Endodermal cell (in vitro differentiated cells): ENCODE measurements at regions not wholly inside any gene's neighbourhood (a gene's known extent, or its start where the extent isn't known, plus 50 kb on each side); places are given as distances from the start of the nearest gene placed in this dataset.
A peak's percentile ranks its signal among the peaks of the same experiment; 100 is the strongest.

Source experiments
- DNase-seq: peaks from one replicate; pipeline ENCODE4 v3.0.0-alpha.2; 2017
- H3K27ac ChIP-seq: 2 replicates; pipeline ENCODE4 v1.5.1; 2013; ENCODE audit warnings: mild to moderate bottlenecking, low read depth, low read length, moderate library complexity
- H3K27me3 ChIP-seq: 2 replicates; pipeline ENCODE4 v1.6.1; 2013; ENCODE audit warnings: mild to moderate bottlenecking, low read length, moderate library complexity; ENCODE audit not compliant: insufficient read depth, control insufficient read depth, poor library complexity, severe bottlenecking
- H3K36me3 ChIP-seq: 2 replicates; pipeline ENCODE4 v1.7.0; 2013; ENCODE audit warnings: mild to moderate bottlenecking, low read length, moderate library complexity; ENCODE audit not compliant: control insufficient read depth, insufficient read depth
- H3K4me1 ChIP-seq: one replicate; pipeline ENCODE4 v1.7.0; 2013; ENCODE audit warnings: low read length; ENCODE audit not compliant: control insufficient read depth, insufficient read depth
- H3K4me3 ChIP-seq: 2 replicates; pipeline ENCODE4 v1.5.1; 2013; ENCODE audit warnings: mild to moderate bottlenecking, low read length, moderate library complexity
- H3K9ac ChIP-seq: 2 replicates; pipeline ENCODE4 v1.6.1; 2013; ENCODE audit warnings: mild to moderate bottlenecking, low read length, moderate library complexity; ENCODE audit not compliant: poor library complexity, severe bottlenecking; ENCODE audit errors: extremely low read depth
- H3K9me3 ChIP-seq: 2 replicates; pipeline ENCODE4 v1.6.1; 2013; ENCODE audit warnings: mild to moderate bottlenecking, low read length, moderate library complexity; ENCODE audit not compliant: control insufficient read depth
- H3K27ac Mint-ChIP-seq: 2 replicates; pipeline ENCODE4 v1.8.0; 2020; ENCODE audit warnings: mixed read lengths
- H3K27me3 Mint-ChIP-seq: 2 replicates; pipeline ENCODE4 v1.8.0; 2021; ENCODE audit warnings: mild to moderate bottlenecking, mixed read lengths; ENCODE audit not compliant: insufficient read depth
- H3K36me3 Mint-ChIP-seq: 2 replicates; pipeline ENCODE4 v1.8.0; 2020; ENCODE audit warnings: low read depth, mixed read lengths
- H3K4me1 Mint-ChIP-seq: 2 replicates; pipeline ENCODE4 v1.8.0; 2020; ENCODE audit warnings: mixed read lengths
- H3K4me3 Mint-ChIP-seq: 2 replicates; pipeline ENCODE4 v1.8.0; 2020; ENCODE audit warnings: mild to moderate bottlenecking, moderate library complexity, mixed read lengths
- H3K9me3 Mint-ChIP-seq: 2 replicates; pipeline ENCODE4 v1.8.0; 2020; ENCODE audit warnings: mild to moderate bottlenecking, mixed read lengths
- WGBS, 2 experiments: methylation state at CpG; one replicate each; pipeline versions ENCODE4 v1.1.5 to v1.1.7; 2013; ENCODE audit warnings: missing lambda C conversion rate in 2 of 2, mixed read lengths in 1 of 2; ENCODE audit not compliant: insufficient coverage in 1 of 2, insufficient read length in 1 of 2; 5-methylcytosine and 5-hydroxymethylcytosine counted together
- TF ChIP-seq, protein P1 (sequence below): fragments of 200-600 bp; sonication (generic); conservative IDR thresholded peaks from 2 replicates; pipeline ENCODE4 v1.5.0; 2021; ENCODE audit warnings: antibody characterized with exemption, mild to moderate bottlenecking

DNA sequence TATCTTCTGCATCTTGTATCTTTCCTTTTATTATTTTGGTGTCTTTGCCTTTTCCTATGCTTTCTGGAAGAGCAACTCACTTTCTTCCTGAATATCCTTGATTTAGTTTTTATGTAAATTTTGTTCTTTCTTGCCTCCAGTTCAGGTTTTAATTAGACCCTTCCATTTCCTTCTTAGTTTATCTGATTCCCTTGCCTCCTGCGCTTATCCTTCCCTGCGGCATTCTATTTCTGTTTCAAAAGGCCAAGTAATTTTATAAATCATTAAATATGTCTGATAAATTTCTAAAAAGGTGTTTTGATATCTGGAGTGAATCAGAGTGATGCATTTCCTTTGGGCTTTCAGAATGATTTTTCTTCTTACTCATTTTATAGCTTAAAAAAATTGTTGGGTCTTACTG, 167.7 kb upstream of the WDR11 start:
- no peak for DNase-seq
- peaks cover 13% of the 10 kb centered on the region for H3K4me1 ChIP-seq
- no peak overlapping the region for H3K4me3 Mint-ChIP-seq
- H3K27me3 ChIP-seq, result no peaks in the 10 kb centered on the region
- no peaks in the 10 kb centered on the region for H3K36me3 ChIP-seq
- H3K27ac Mint-ChIP-seq, result no peak overlapping the region
- no peak overlapping the region for H3K9ac ChIP-seq
- H3K27ac ChIP-seq, result no peak overlapping the region
- no peak overlapping the region for H3K4me3 ChIP-seq
- H3K27me3 Mint-ChIP-seq, result no peaks in the 10 kb centered on the region
- WGBS, 2 experiments, result no CpG with 5 or more reads among the region's 2 CpGs
- H3K9me3 ChIP-seq, result no peaks in the 10 kb centered on the region
- TF ChIP-seq, protein P1, sequence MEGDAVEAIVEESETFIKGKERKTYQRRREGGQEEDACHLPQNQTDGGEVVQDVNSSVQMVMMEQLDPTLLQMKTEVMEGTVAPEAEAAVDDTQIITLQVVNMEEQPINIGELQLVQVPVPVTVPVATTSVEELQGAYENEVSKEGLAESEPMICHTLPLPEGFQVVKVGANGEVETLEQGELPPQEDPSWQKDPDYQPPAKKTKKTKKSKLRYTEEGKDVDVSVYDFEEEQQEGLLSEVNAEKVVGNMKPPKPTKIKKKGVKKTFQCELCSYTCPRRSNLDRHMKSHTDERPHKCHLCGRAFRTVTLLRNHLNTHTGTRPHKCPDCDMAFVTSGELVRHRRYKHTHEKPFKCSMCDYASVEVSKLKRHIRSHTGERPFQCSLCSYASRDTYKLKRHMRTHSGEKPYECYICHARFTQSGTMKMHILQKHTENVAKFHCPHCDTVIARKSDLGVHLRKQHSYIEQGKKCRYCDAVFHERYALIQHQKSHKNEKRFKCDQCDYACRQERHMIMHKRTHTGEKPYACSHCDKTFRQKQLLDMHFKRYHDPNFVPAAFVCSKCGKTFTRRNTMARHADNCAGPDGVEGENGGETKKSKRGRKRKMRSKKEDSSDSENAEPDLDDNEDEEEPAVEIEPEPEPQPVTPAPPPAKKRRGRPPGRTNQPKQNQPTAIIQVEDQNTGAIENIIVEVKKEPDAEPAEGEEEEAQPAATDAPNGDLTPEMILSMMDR, result no peak
- H3K4me1 Mint-ChIP-seq, result peaks cover 26% of the 10 kb centered on the region
- no peaks in the 10 kb centered on the region for H3K36me3 Mint-ChIP-seq
- H3K9me3 Mint-ChIP-seq, result peaks cover under 1% of the 10 kb centered on the region

DNA sequence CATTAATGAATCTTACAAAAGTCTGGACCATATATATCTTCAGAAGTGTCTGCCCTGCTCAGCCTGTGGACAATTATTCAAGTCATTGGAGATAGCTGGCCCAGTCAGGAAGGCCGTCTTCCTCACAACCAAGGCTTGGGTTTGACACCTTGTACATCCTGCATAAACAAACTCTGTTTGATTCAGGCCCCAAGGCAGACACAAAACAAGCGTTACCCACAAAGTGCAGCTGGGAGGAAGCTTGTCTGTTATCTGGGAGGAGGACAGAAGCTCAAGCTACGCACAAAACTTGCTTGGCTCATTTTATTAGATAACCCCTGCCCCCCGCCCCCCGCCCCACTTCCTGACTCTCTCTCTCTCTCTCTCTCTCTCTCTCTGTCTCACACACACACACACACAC, 166.9 kb upstream of the WDR11 start:
- H3K4me3 ChIP-seq, result no peak overlapping the region
- H3K4me1 ChIP-seq, result peaks cover 13% of the 10 kb centered on the region
- no peaks in the 10 kb centered on the region for H3K9me3 ChIP-seq
- no peak overlapping the region for H3K9ac ChIP-seq
- Mint-ChIP-seq H3K36me3 (no peaks in the 10 kb centered on the region), H3K27ac (no peak overlapping the region), H3K9me3 (no peaks in the 10 kb centered on the region), H3K4me1 (peaks cover 26% of the 10 kb centered on the region), H3K4me3 (no peak overlapping the region), H3K27me3 (no peaks in the 10 kb centered on the region)
- H3K27ac ChIP-seq, result no peak overlapping the region
- 79% methylated on average over 3 of the region's 5 CpGs; no CpG with 5 or more reads in 1 of the 2 experiments for WGBS, 2 experiments
- TF ChIP-seq, protein P1, result no peak
- no peaks in the 10 kb centered on the region for H3K27me3 ChIP-seq
- H3K36me3 ChIP-seq, result no peaks in the 10 kb centered on the region
- no peak for DNase-seq

DNA sequence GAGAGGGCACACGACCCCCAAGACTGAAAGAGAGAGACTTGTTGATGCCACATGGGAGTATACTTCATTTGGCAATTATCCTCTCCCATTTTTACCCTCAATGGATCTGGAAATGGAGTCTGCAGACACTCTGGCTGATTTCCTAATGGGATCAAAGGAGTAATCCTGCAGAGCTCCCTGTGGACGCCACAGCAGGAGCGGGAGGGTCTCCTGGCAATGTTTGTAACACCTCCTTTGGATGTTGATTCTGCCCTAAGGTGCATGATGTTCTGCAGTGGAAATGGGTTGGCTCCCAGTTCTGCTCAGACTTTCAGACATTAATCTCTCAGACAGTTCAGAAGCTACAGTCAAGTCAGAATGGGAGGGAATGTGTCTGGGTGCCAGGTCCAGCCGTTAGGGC, 166.0 kb upstream of the WDR11 start:
- no peak overlapping the region for H3K27ac ChIP-seq
- H3K27me3 ChIP-seq, result no peaks in the 10 kb centered on the region
- no peaks in the 10 kb centered on the region for H3K36me3 Mint-ChIP-seq
- H3K4me1 Mint-ChIP-seq, result peaks cover 30% of the 10 kb centered on the region
- no peaks in the 10 kb centered on the region for H3K27me3 Mint-ChIP-seq
- H3K36me3 ChIP-seq, result no peaks in the 10 kb centered on the region
- H3K9me3 ChIP-seq, result no peaks in the 10 kb centered on the region
- H3K27ac Mint-ChIP-seq, result peak overlapping the region; percentile 19
- WGBS, 2 experiments, result 63% methylated on average over 4 of the region's 4 CpGs; no CpG with 5 or more reads in 1 of the 2 experiments
- peak overlapping the region; percentile 6 for H3K4me3 ChIP-seq
- H3K9ac ChIP-seq, result no peak overlapping the region
- TF ChIP-seq, protein P1, result no peak
- DNase-seq, result peak; percentile 75
- H3K4me1 ChIP-seq, result peaks cover 13% of the 10 kb centered on the region
- H3K9me3 Mint-ChIP-seq, result no peaks in the 10 kb centered on the region
- peak overlapping the region; percentile 21 for H3K4me3 Mint-ChIP-seq
